ENCODE measurements at regions not wholly inside any gene's neighbourhood (a gene's known extent, or its start where the extent isn't known, plus 50 kb on each side); places are given as distances from the start of the nearest gene placed in this dataset.

GRCh38 chr13:26995159-26995558 is 176.5 kb downstream of the USP12 start:
- no peak for TF ChIP-seq CTCF (conservative IDR thresholded peaks at IDR 0.05)
- H3K4me3 Mint-ChIP-seq: no peak overlapping the region
- peaks cover 16% of the 10 kb centered on the region for H3K27me3 Mint-ChIP-seq (ENCODE audit: low read depth)
- no peak for DNase-seq (ENCODE audit: low read depth, low spot score)
- H3K27ac Mint-ChIP-seq (ENCODE audit: unreplicated experiment): no peak overlapping the region
- peaks cover 5% of the 10 kb centered on the region for H3K9me3 Mint-ChIP-seq
- H3K4me1 Mint-ChIP-seq: no peaks in the 10 kb centered on the region
- no peaks in the 10 kb centered on the region for H3K36me3 Mint-ChIP-seq (ENCODE audit: low read depth)

GRCh38 chr13:26993780-26994179 is 177.8 kb downstream of the USP12 start:
- Mint-ChIP-seq H3K4me3 (no peak overlapping the region), H3K4me1 (no peaks in the 10 kb centered on the region), H3K27me3 (ENCODE audit: low read depth) (peaks cover 16% of the 10 kb centered on the region), H3K36me3 (ENCODE audit: low read depth) (no peaks in the 10 kb centered on the region), H3K9me3 (peaks cover 5% of the 10 kb centered on the region), H3K27ac (ENCODE audit: unreplicated experiment) (no peak overlapping the region)
- TF ChIP-seq CTCF (conservative IDR thresholded peaks at IDR 0.05): no peak
- DNase-seq (ENCODE audit: low read depth, low spot score): no peak

GRCh38 chr13:26992951-26993719 is 178.5 kb downstream of the USP12 start:
- Mint-ChIP-seq H3K36me3 (ENCODE audit: low read depth) (no peaks in the 10 kb centered on the region), H3K27ac (ENCODE audit: unreplicated experiment) (no peak overlapping the region), H3K9me3 (peaks cover 5% of the 10 kb centered on the region), H3K27me3 (ENCODE audit: low read depth) (peaks cover 14% of the 10 kb centered on the region), H3K4me3 (no peak overlapping the region), H3K4me1 (no peaks in the 10 kb centered on the region)
- DNase-seq (ENCODE audit: low read depth, low spot score): no peak
- no peak for TF ChIP-seq CTCF (conservative IDR thresholded peaks at IDR 0.05)

- Mint-ChIP-seq H3K36me3 (ENCODE audit: low read depth) (no peaks in the 10 kb centered on the region), H3K27ac (ENCODE audit: unreplicated experiment) (no peak overlapping the region), H3K4me3 (no peak overlapping the region), H3K27me3 (ENCODE audit: low read depth) (peaks cover 14% of the 10 kb centered on the region), H3K4me1 (no peaks in the 10 kb centered on the region), H3K9me3 (peaks cover 5% of the 10 kb centered on the region)
- DNase-seq (ENCODE audit: low read depth, low spot score): no peak
- TF ChIP-seq CTCF (conservative IDR thresholded peaks at IDR 0.05): no peak
These were observed 180.0 kb downstream of the USP12 start for GRCh38 chr13:26991508-26992181.

- no peak for TF ChIP-seq CTCF (conservative IDR thresholded peaks at IDR 0.05)
- Mint-ChIP-seq H3K36me3 (ENCODE audit: low read depth) (no peaks in the 10 kb centered on the region), H3K27me3 (ENCODE audit: low read depth) (peaks cover 10% of the 10 kb centered on the region), H3K27ac (ENCODE audit: unreplicated experiment) (peak overlapping the region; percentile 80), H3K9me3 (no peaks in the 10 kb centered on the region), H3K4me1 (no peaks in the 10 kb centered on the region), H3K4me3 (no peak overlapping the region)
- no peak for DNase-seq (ENCODE audit: low read depth, low spot score)
These were observed 181.5 kb downstream of the USP12 start for GRCh38 chr13:26989957-26990713.
